ENCODE measurements at regions not wholly inside any gene's neighbourhood (a gene's known extent, or its start where the extent isn't known, plus 50 kb on each side); places are given as distances from the start of the nearest gene placed in this dataset.

- DNase-seq: peak; percentile 1
Measured at GRCh38 chr1:175894581-175894980, 151.2 kb upstream of the TNR start.

DNA sequence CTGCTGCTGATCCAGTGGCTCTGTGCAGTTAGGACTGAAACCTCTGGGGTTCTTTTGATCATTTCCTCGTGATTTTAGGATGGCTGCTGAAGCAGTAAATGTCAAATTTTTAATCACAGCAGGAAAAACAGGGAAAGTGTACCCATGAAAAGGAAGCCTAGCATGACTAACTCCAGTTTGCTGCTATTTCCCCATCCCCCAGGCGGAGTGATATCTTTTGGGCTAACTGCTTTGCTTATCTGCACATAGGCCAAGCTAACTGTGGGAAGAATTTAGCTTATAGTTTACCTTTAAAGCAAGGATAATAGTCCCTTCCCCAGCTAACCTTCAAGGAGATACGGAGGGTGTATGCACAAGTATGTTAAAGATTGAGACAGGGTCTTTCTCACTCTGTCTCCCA, 149.8 kb upstream of the TNR start:
- DNase-seq: peak; percentile 41

- DNase-seq: peak; percentile 27
Measured at GRCh38 chr1:175892686-175893085, 149.3 kb upstream of the TNR start.

GRCh38 chr1:175891783-175892309, 148.5 kb upstream of the TNR start:
- peak; percentile 29 for DNase-seq

DNA sequence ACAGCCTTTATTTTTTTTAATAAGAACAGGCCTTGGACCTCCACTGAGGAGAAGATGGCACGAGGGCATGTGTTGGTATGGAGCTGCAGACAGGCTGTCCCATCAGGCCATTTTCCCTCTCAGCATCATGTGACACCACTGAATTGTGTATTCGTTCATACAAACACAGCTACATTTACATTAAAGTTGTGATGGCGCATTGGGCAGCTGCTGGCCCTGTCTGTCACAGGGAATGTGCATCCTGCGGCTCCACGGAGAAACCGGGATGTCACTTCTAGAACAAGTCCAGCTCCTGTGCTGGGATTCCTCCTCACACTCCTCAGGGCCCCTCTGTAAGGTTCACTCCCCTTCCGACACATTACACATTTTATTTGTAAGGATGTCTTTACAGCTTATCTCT, 147.6 kb upstream of the TNR start:
- DNase-seq: peak; percentile 33

GRCh38 chr1:175889848-175890247, 146.5 kb upstream of the TNR start:
- DNase-seq: peak; percentile 30

DNA sequence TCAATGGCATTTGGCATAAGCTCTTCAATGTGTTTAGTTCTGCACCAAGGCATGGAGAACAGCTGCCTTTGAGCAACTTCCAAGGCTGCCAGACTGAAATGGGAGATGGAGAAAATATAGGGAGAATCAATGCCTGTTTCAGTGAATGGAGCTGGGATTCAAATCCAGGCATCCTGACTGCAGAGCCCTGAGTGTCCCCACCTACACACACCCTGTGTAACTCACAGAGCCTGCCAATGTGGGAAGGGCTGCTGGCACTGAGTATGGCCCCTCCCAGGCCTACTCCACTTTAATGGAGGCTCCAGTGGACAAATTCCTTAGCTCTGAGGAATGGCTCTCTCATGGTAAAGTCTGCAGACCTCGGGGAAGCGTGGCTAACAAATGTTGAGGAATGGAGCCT, 145.6 kb upstream of the TNR start:
- DNase-seq: peak; percentile 52

DNA sequence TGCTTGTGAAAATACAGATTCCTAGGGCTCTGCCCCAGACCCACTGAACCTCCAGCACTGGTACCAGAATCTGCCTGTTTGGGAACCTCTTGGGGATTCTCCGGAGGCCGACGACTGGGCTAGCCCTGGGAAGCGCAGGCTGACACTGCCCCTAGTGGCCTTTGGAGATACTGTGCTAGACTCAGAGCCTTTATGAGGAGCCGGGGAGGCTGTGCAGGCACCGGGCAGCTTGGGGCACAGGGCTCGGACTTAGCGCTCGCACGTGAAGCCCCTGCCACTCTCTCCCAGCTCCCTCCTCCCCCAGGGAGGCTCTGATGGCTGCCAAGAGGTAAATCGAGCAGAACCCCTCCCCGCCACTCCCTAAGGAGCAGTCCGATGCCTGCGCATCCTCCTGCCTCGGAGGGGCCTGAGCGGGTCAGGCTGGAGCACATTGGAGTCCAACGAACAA, 144.6 kb upstream of the TNR start:
- DNase-seq: peak; percentile 86

DNA sequence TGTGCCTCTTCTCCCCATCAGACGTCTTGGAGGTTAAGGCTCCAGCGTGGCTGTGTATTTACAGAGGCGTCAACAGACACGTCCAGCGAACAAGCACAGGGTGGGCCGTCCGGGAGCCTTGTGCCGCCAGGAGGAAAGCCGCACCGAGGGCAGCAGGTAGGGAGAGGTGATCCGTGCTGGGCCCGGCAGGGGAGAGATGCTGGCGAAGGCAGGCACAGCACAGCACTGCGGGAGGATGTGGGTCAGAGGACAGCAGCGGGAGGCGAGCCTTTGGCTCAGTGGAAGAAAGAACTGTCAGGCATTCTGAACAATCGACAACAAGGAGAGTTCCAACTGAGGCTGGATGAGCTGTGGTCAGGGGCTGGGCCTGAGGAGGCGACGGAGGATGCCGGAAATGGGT, 144.1 kb upstream of the TNR start:
- DNase-seq: peak; percentile 50

DNA sequence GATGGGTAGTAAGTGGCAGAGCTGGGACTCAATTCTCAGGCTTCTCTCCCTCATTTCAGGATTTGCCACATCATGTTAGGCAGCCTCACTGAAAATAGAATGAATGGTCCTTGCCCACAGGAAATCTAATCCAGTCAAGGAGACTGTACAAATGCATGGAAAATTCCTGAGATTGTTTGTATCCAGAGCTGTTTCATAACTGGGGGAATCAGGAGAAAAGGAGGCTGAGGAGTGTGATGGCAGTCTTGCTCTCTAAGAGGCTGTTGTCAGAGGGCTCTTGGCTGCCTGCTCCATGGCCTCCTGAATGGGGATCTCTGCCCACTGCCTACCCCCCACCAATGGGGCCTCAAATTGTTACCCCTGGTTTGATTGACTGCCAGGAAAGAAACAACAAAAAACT, 141.9 kb upstream of the TNR start:
- DNase-seq: no peak

GRCh38 chr1:175884369-175884768, 141.0 kb upstream of the TNR start:
- no peak for DNase-seq

DNA sequence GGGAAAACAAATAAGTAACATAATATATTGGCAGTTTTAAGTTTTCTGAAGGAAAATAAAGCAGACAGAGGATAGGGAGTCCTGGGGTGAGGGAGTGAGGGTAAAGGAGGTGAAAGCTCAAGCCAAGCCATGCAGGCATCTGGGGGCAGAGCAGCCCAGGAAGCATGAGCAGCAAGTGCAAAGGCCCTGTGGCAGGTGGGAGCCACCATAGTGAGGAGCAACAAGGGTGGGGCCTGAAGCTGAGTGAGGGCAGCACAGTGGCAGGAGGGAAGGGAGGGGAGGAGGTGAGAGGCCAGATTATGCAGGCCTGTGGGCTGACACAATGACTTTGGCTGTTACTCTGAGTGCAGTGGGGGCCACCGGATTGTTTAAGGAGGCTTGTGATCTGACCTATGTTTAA, 138.8 kb upstream of the TNR start:
- DNase-seq: peak; percentile 29

GRCh38 chr1:175881246-175881976, 138.0 kb upstream of the TNR start:
- peak; percentile 86 for DNase-seq

DNA sequence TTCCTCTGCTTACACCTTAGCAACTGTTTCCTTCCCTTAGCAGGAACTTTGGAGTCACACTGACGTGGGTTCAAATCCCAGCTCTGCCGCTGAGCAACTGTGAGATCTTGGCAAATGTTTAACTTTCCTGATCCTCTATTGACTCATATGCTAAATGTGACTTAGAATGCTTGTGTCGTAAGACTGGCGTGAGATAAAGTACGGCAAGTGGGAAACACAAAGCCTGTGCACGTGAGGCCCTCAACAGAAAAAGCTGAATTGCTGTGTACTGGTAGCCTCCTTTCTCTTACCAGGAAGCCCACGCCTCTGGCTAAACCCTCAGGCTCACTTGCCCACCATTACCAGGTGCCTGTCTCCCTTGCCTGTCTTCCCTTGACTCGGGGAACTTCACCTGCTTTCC, 135.4 kb upstream of the TNR start:
- no peak for DNase-seq

- DNase-seq: no peak
Measured at GRCh38 chr1:175877939-175878737, 134.7 kb upstream of the TNR start.

DNA sequence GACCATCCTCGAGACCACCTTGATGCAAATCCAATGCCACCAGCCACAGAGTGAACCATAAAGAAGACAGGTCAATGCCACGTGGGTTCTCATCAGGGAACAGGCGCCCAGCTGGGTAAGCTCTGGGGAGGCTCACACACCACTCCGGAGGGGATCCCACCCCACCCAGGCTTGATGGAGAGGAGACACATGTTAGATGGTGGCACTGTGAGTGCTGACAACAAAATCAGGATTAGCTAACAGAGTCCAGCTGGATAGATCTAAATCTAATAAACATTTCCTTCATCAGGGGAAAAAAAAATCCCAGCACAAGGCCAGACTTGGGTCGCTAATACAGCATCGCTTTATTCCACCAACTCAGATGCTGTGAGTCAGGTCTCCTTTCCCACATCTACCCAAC, 132.2 kb upstream of the TNR start:
- DNase-seq: no peak

GRCh38 chr1:175874081-175874480, 130.7 kb upstream of the TNR start:
- DNase-seq: no peak

DNA sequence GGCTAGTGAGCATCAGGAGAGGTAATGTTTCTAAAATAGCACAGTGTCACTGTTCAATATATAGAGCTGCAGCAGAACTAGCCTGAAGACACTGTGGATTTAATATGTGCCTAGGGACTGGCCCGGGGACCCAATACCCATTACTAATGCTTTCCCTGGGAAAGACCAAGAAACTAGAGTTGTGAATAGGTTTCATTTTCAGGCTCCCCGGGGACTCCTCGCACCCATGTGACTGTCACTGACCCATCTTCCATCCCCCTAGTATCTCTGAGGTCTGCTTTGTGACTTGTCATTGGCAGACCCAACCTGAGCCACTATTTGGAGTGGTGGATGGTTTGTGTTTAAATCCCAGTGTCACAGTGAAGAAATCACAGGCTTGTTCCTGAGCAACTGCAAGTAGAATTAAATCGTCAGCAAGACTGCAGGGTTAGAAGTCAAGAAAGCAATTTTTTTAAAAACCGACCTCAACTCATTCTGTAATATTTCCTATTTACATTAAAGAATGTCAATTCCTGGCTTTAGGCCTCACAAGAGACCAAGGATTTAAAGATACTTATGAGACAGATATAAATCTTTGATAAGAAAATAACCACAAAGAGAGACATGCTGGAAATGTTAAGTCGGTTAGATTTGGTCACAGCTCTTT, 130.0 kb upstream of the TNR start:
- no peak for DNase-seq

DNA sequence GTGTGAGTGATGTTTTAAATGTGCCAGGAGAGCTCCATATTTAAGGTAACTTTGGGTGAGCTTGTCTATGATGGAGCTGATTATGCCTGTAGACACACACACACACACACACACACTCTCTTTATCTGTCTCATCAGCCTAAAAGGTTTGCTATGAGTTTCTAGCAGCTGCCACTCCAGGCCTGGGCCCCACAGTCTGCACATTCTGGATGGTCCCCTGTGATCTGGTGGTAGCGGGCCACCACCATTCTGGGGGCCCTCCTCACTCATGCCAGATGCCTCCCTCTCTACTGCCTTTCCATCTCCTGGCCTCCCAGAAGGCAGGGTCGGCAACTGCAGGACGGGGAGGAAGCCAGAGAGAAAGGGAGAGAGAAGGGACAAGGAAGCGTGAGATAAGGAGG, 129.2 kb upstream of the TNR start:
- DNase-seq: no peak

DNA sequence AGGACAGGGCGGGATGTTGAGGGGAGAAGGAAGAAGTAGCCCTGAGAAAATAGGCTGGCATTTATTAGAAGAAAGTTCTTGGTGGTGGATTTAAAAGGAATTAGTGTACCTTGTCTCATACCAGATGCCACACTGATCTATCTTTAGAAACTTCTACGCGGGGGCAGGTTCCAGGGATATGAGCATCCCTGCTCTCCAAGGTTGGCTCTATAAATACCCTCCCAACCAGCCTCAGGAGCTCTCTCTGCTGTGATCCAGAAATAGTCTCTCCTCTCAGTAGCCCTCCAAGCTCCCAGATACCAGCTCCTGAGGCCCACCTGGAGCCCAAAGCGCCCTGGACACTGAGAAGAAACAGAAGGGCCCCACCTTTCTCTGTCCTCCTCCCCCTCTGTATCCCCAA, 128.3 kb upstream of the TNR start:
- no peak for DNase-seq

GRCh38 chr1:175870217-175870616, 126.8 kb upstream of the TNR start:
- DNase-seq: peak; percentile 41

- no peak for DNase-seq
Measured at GRCh38 chr1:175866776-175867175, 123.4 kb upstream of the TNR start.

DNA sequence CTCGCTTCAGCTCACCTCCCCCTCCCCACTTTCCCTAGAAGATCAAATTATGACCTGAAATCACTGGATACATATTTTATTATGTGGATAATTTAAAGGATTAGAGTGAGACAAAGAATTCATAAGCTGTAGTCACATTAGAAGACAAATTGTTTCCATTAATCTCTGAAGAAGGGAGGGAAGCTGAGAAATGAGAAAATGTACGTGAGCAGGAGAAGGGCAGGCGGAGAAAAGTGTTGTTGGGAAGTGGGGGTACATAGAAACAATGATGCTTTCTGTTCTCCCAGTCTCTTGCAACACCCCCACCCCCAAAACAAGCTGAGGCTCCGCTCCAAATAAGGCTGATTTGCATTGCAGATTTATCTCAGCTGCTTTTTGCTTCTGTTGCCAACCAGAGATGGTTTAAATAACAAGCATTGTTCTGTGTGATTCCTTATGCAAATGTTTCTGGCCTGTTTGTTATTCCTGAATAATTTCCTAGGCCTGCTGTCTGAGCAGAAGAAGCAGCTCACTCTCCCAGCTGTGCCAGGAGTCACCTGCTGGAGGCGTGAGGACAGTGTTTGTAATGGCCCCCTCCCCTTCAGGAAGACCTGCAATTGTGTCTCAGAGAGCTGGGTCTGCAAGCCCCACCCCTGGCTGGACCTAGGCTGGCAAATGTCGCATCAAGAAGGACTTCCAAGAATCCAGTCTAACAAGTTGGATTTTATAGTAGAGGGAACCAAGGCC, 121.8 kb upstream of the TNR start:
- DNase-seq: peak; percentile 94
